Thyroid gland (tissue), 4 donors: ENCODE measurements at regions not wholly inside any gene's neighbourhood (a gene's known extent, or its start where the extent isn't known, plus 50 kb on each side); places are given as distances from the start of the nearest gene placed in this dataset.

Experiments used
- CTCF ChIP-seq, 6 experiments: fragments of 200-600 bp in 3 of 6; fragments of 450-650 bp in 3 of 6; sonication (generic) in 3 of 6; IDR thresholded peaks; one replicate each; pipeline ENCODE4 v1.5.1; 2016 to 2019; ENCODE audit warnings: antibody characterized with exemption in 6 of 6, mild to moderate bottlenecking in 2 of 6, inconsistent platforms in 1 of 6, moderate library complexity in 1 of 6
- POLR2A ChIP-seq, 2 donors: fragments of 450-650 bp; IDR thresholded peaks; one replicate each; pipeline ENCODE4 v1.6.1; 2017; ENCODE audit warnings: antibody characterized with exemption in 2 of 2, mild to moderate bottlenecking in 2 of 2, moderate library complexity in 1 of 2

- TF ChIP-seq CTCF (IDR thresholded peaks at IDR 0.05): no peak
- no peak for TF ChIP-seq POLR2A (IDR thresholded peaks at IDR 0.05)
Observed at GRCh38 chr4:30832639-30833038, 112.5 kb downstream of the PCDH7 start.
